K562 (cell line): ENCODE measurements at regions not wholly inside any gene's neighbourhood (a gene's known extent, or its start where the extent isn't known, plus 50 kb on each side); places are given as distances from the start of the nearest gene placed in this dataset.

Source experiments
- ATAC-seq: fragments of 200-7000 bp; cut with Tn5 transposase; 3 replicates; pipeline ENCODE4 v1.9.1; 2020; ENCODE audit warnings: moderate library complexity
- BruUV-seq: library from RNA; stranded (reverse); fragments of 400-500 nt; replicated peaks from 2 replicates; lab custom pipeline; 2021; lab: Mats Ljungman, UMichigan
- CTCF ChIA-PET: fragments of 300-600 bp; formaldehyde crosslinking; extraction: SDS; loops from one replicate; lab custom pipeline; 2021; ENCODE audit warnings: low intra/inter-chr PET ratio; lab: Yijun Ruan, JAX
- POLR2A ChIA-PET: fragments of 300-600, 350-650 bp; sonication (Branson Sonifier 250); formaldehyde crosslinking; extraction: SDS; loops from one replicate; lab custom pipeline; 2021; ENCODE audit warnings: antibody characterized with exemption, inconsistent platforms; lab: Yijun Ruan, JAX
- DNase-seq, 4 experiments: peaks; one replicate each; pipeline versions ENCODE4 v3.0.0 to v3.0.0-alpha.2; 2011 to 2018; ENCODE audit warnings: low spot score in 3 of 4, mixed read lengths in 3 of 4; ENCODE audit errors: extremely low read depth in 1 of 4
- FAIRE-seq: peaks from 2 replicates; lab custom pipeline; 2011; peaks lifted over from hg19 to GRCh38; lab: Jason Lieb, UNC
- H2AFZ ChIP-seq: 2 replicates; pipeline ENCODE4 v1.6.0; 2011; ENCODE audit warnings: low read depth, low read length, control low read depth, inconsistent platforms
- H3K27ac ChIP-seq: fragments of 200-600 bp; 3 replicates; pipeline ENCODE4 v1.8.0; 2011; ENCODE audit warnings: low read depth, mild to moderate bottlenecking, control low read depth, inconsistent platforms, low read length, moderate library complexity, mixed read lengths; ENCODE audit errors: extremely low read depth
- H3K27me3 ChIP-seq, 2 experiments: fragments of 300-600 bp in 1 of 2; 2 replicates in 1 of 2; 3 replicates in 1 of 2; pipeline versions ENCODE4 v1.6.0 to v1.8.0; 2011; ENCODE audit warnings: inconsistent platforms in 2 of 2, low read length in 2 of 2, mild to moderate bottlenecking in 1 of 2, mixed read lengths in 1 of 2, moderate library complexity in 1 of 2; ENCODE audit not compliant: control insufficient read depth in 2 of 2, insufficient read depth in 2 of 2
- H3K36me3 ChIP-seq: fragments of 300-600 bp; 3 replicates; pipeline ENCODE4 v1.8.0; 2011; ENCODE audit warnings: mild to moderate bottlenecking, low read length, inconsistent platforms; ENCODE audit not compliant: control insufficient read depth, insufficient read depth
- H3K4me1 ChIP-seq, 2 experiments: fragments of 200-600 bp in 1 of 2; replicated peaks in 1 of 2; 2 replicates in 1 of 2; 3 replicates in 1 of 2; pipeline versions ENCODE4 v1.5.1 to v1.8.0; 2011; ENCODE audit warnings: inconsistent platforms in 2 of 2, low read length in 2 of 2, mild to moderate bottlenecking in 1 of 2, mixed read lengths in 1 of 2, moderate library complexity in 1 of 2; ENCODE audit not compliant: control insufficient read depth in 2 of 2, insufficient read depth in 2 of 2
- H3K4me2 ChIP-seq: 2 replicates; pipeline ENCODE4 v1.6.1; 2011; ENCODE audit warnings: low read length, control low read depth, inconsistent platforms, mixed read lengths; ENCODE audit not compliant: insufficient read depth
- H3K4me3 ChIP-seq: fragments of 200-600 bp; sonication (generic), shearing (Covaris generic); 2 replicates; pipeline ENCODE4 v1.5.1; 2016; ENCODE audit warnings: control low read depth, inconsistent platforms
- H3K79me2 ChIP-seq: fragments of 200-600 bp; 3 replicates; pipeline ENCODE4 v1.8.0; 2011; ENCODE audit warnings: low read length, inconsistent platforms; ENCODE audit not compliant: control insufficient read depth, insufficient read depth
- H3K9ac ChIP-seq, 2 experiments: 2 replicates each; pipeline versions ENCODE4 v1.6.0 to v1.6.1; 2011; ENCODE audit warnings: low read depth in 2 of 2, low read length in 2 of 2, control low read depth in 1 of 2, inconsistent platforms in 1 of 2, mild to moderate bottlenecking in 1 of 2, mixed read lengths in 1 of 2; ENCODE audit not compliant: insufficient read depth in 1 of 2
- H3K9me1 ChIP-seq: one replicate; pipeline ENCODE4 v1.6.0; 2011; ENCODE audit warnings: inconsistent platforms, mild to moderate bottlenecking, low read length, moderate library complexity; ENCODE audit not compliant: control insufficient read depth, insufficient read depth
- H3K9me3 ChIP-seq: replicated peaks from 2 replicates; pipeline ENCODE4 v1.5.1; 2011; ENCODE audit warnings: low read depth, low read length, inconsistent platforms; ENCODE audit not compliant: control insufficient read depth, insufficient read depth
- H4K20me1 ChIP-seq: replicated peaks from 2 replicates; pipeline ENCODE4 v1.6.1; 2011; ENCODE audit warnings: low read length, inconsistent platforms, mixed read lengths; ENCODE audit not compliant: control insufficient read depth, insufficient read depth
- CHCHD3 ChIP-seq: fragments of 250-450 bp; sonication (Bioruptor Pico); IDR thresholded peaks from 2 replicates; pipeline ENCODE4 v2.1.2; 2022; ENCODE audit warnings: mild to moderate bottlenecking
- CHD4 ChIP-seq: fragments of 200-600 bp; sonication (generic); IDR thresholded peaks from 3 replicates; pipeline ENCODE4 v1.6.1; 2012; ENCODE audit warnings: low read depth, mild to moderate bottlenecking, mixed read lengths, low read length, inconsistent platforms; ENCODE audit not compliant: insufficient read depth, insufficient replicate concordance, poor library complexity, severe bottlenecking
- DPF2 ChIP-seq: fragments of 450-650 bp; IDR thresholded peaks from 2 replicates; pipeline ENCODE4 v1.6.1; 2016
- GTF2B ChIP-seq: IDR thresholded peaks from 2 replicates; pipeline ENCODE4 v1.6.1; 2011; ENCODE audit not compliant: insufficient read length; ENCODE audit errors: extremely low read depth
- HOMEZ ChIP-seq: fragments of 250-450 bp; sonication (Bioruptor Pico); IDR thresholded peaks from 2 replicates; pipeline ENCODE4 v1.4.0; 2020; ENCODE audit warnings: mild to moderate bottlenecking, moderate library complexity
- MCM3 ChIP-seq: fragments of 450-650 bp; IDR thresholded peaks from 2 replicates; pipeline ENCODE4 v1.6.1; 2016
- U2AF2 ChIP-seq: fragments of 200-400 bp; formaldehyde crosslinking; optimal IDR thresholded peaks from 2 replicates; pipeline ENCODE3; 2017; ENCODE audit warnings: low read depth, mild to moderate bottlenecking, low read length
- YBX1 ChIP-seq: fragments of 450-650 bp; IDR thresholded peaks from 2 replicates; pipeline ENCODE4 v1.7.1; 2016; ENCODE audit warnings: mild to moderate bottlenecking
- ZBED1 ChIP-seq: IDR thresholded peaks from 2 replicates; pipeline ENCODE4 v1.6.1; 2014
- WGBS: fragments of 100-300 bp; shearing (Covaris generic); methylation state at CpG from one replicate; pipeline ENCODE4 v1.1.6; 2016; ENCODE audit warnings: low coverage, mixed read lengths; ENCODE audit not compliant: insufficient coverage; ENCODE audit errors: missing lambda C conversion rate; 5-methylcytosine and 5-hydroxymethylcytosine counted together
- in situ Hi-C: fragments of 300-500 bp; cut with MboI; formaldehyde crosslinking; loops from 4 replicates; pipeline ENCODE4 v1.15.0; 2018; ENCODE audit warnings: inconsistent platforms, mixed read lengths
- intact Hi-C: fragments of 100-400 bp; cut with micrococcal nuclease; formaldehyde crosslinking; loops from 2 replicates; pipeline ENCODE4 v1.14.2; 2022
- TF ChIP-seq, protein P1 (sequence below): sonication (generic); formaldehyde crosslinking; IDR thresholded peaks from 2 replicates; pipeline ENCODE4 v1.8.0; 2022; ENCODE audit warnings: missing genetic modification reagents, mild to moderate bottlenecking, moderate library complexity, borderline replicate concordance

GRCh38 chr14:30134936-30135335 lies 207.3 kb upstream of the PRKD1 start:
- TF ChIP-seq U2AF2 = no peak
- TF ChIP-seq CHCHD3 (CRISPR knock-in tag) = no peak
- no peak for TF ChIP-seq HOMEZ (CRISPR knock-in tag)
- TF ChIP-seq YBX1 = no peak
- no peak for TF ChIP-seq ZBED1
- TF ChIP-seq GTF2B = no peak
- TF ChIP-seq, protein P1, sequence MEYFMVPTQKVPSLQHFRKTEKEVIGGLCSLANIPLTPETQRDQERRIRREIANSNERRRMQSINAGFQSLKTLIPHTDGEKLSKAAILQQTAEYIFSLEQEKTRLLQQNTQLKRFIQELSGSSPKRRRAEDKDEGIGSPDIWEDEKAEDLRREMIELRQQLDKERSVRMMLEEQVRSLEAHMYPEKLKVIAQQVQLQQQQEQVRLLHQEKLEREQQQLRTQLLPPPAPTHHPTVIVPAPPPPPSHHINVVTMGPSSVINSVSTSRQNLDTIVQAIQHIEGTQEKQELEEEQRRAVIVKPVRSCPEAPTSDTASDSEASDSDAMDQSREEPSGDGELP (CRISPR knock-in tag) = no peak
- TF ChIP-seq DPF2 = no peak
- TF ChIP-seq MCM3 = no peak
- TF ChIP-seq CHD4 = no peak
- TF ChIP-seq, all 486 proteins: peak for 0
- ATAC-seq (no peak), DNase-seq (no peak), FAIRE-seq (no peak)
- intact Hi-C loops (no loop called here), in situ Hi-C loops (no loop called here)
- H3K9ac ChIP-seq = no peak overlapping the region
- BruUV-seq = no TSS peak
- no peaks in the 10 kb centered on the region for H3K36me3 ChIP-seq
- no peak overlapping the region for H3K4me3 ChIP-seq
- H3K27ac ChIP-seq = no peak overlapping the region
- H3K79me2 ChIP-seq = no peaks in the 10 kb centered on the region
- H3K9me1 ChIP-seq = no peaks in the 10 kb centered on the region
- H3K4me1 ChIP-seq = no peaks in the 10 kb centered on the region
- H4K20me1 ChIP-seq = no peaks in the 10 kb centered on the region
- no peak overlapping the region for H2AFZ ChIP-seq
- no peaks in the 10 kb centered on the region for H3K27me3 ChIP-seq
- H3K9me3 ChIP-seq = no peaks in the 10 kb centered on the region
- CTCF ChIA-PET = no interaction called here
- POLR2A ChIA-PET = no interaction called here
- WGBS = 6% methylated on average over 5 of the region's 5 CpGs
- no peak overlapping the region for H3K4me2 ChIP-seq
